H9 (cell line): ENCODE measurements at regions not wholly inside any gene's neighbourhood (a gene's known extent, or its start where the extent isn't known, plus 50 kb on each side); places are given as distances from the start of the nearest gene placed in this dataset.

Experiments
- DNase-seq: peaks from one replicate; pipeline ENCODE4 v3.0.0-alpha.2; 2017
- H2AFZ ChIP-seq: one replicate; pipeline ENCODE4 v1.6.1; 2013; ENCODE audit warnings: mild to moderate bottlenecking, low read length, control low read depth, moderate library complexity
- H2AK5ac ChIP-seq: 2 replicates; pipeline ENCODE4 v1.6.1; 2013; ENCODE audit warnings: low read length, control low read depth, mixed read lengths; ENCODE audit not compliant: insufficient read length
- H2BK120ac ChIP-seq: one replicate; pipeline ENCODE4 v1.6.1; 2013; ENCODE audit warnings: low read depth, mild to moderate bottlenecking, low read length, control low read depth, inconsistent platforms; ENCODE audit not compliant: poor library complexity, severe bottlenecking
- H2BK12ac ChIP-seq: 2 replicates; pipeline ENCODE4 v1.6.1; 2013; ENCODE audit warnings: low read length, control low read depth, mixed read lengths, low read depth; ENCODE audit not compliant: insufficient read length
- H2BK15ac ChIP-seq: 2 replicates; pipeline ENCODE4 v1.6.1; 2013; ENCODE audit warnings: low read depth, low read length, control low read depth
- H2BK20ac ChIP-seq: one replicate; pipeline ENCODE4 v1.6.1; 2013; ENCODE audit warnings: low read depth, mild to moderate bottlenecking, low read length, control low read depth, inconsistent platforms; ENCODE audit not compliant: poor library complexity, severe bottlenecking
- H2BK5ac ChIP-seq: 2 replicates; pipeline ENCODE4 v1.6.1; 2013; ENCODE audit warnings: low read length, control low read depth, mixed read lengths; ENCODE audit not compliant: insufficient read length
- H3K14ac ChIP-seq: 2 replicates; pipeline ENCODE4 v1.6.1; 2013; ENCODE audit warnings: low read length, control low read depth; ENCODE audit not compliant: insufficient read depth
- H3K18ac ChIP-seq: 2 replicates; pipeline ENCODE4 v1.6.1; 2013; ENCODE audit warnings: low read depth, mild to moderate bottlenecking, mixed read lengths, low read length, control low read depth; ENCODE audit not compliant: insufficient read length
- H3K23ac ChIP-seq: 2 replicates; pipeline ENCODE4 v1.6.1; 2013; ENCODE audit warnings: low read length, control low read depth, mixed read lengths, low read depth; ENCODE audit not compliant: insufficient read length
- H3K23me2 ChIP-seq: 2 replicates; pipeline ENCODE4 v1.6.1; 2013; ENCODE audit warnings: low read depth, mild to moderate bottlenecking, mixed read lengths, low read length, control low read depth; ENCODE audit not compliant: insufficient read length, poor library complexity, severe bottlenecking
- H3K27ac ChIP-seq: 2 replicates; pipeline ENCODE4 v1.5.1; 2013; ENCODE audit warnings: low read length, control low read depth, mixed read lengths, low read depth; ENCODE audit not compliant: insufficient read length
- H3K27me3 ChIP-seq: 2 replicates; pipeline ENCODE4 v1.6.1; 2013; ENCODE audit warnings: low read length, control low read depth, inconsistent platforms; ENCODE audit not compliant: insufficient read depth
- H3K4ac ChIP-seq: 2 replicates; pipeline ENCODE4 v1.6.1; 2013; ENCODE audit warnings: low read depth, mild to moderate bottlenecking, control low read depth, inconsistent platforms, low read length, moderate library complexity
- H3K4me1 ChIP-seq: 2 replicates; pipeline ENCODE4 v1.6.1; 2013; ENCODE audit warnings: low read length, control low read depth, inconsistent platforms; ENCODE audit not compliant: insufficient read depth
- H3K4me2 ChIP-seq: 2 replicates; pipeline ENCODE4 v1.6.1; 2013; ENCODE audit warnings: low read length, control low read depth, mixed read lengths; ENCODE audit not compliant: insufficient read length, insufficient read depth
- H3K56ac ChIP-seq: 2 replicates; pipeline ENCODE4 v1.6.1; 2013; ENCODE audit warnings: low read depth, mild to moderate bottlenecking, mixed read lengths, low read length, control low read depth; ENCODE audit not compliant: insufficient read length
- H3K79me1 ChIP-seq: 2 replicates; pipeline ENCODE4 v1.6.1; 2013; ENCODE audit warnings: low read depth, mild to moderate bottlenecking, moderate library complexity, low read length, control low read depth, inconsistent platforms; ENCODE audit not compliant: insufficient read depth, poor library complexity, severe bottlenecking
- H3K79me2 ChIP-seq: 2 replicates; pipeline ENCODE4 v1.6.1; 2013; ENCODE audit warnings: low read length, control low read depth, inconsistent platforms; ENCODE audit not compliant: insufficient read depth
- H3K9ac ChIP-seq: 2 replicates; pipeline ENCODE4 v1.6.1; 2013; ENCODE audit warnings: low read length, control low read depth, mixed read lengths; ENCODE audit not compliant: insufficient read length; ENCODE audit errors: extremely low read depth
- H3K9me3 ChIP-seq: one replicate; pipeline ENCODE4 v1.6.1; 2013; ENCODE audit warnings: low read depth, low read length, inconsistent platforms; ENCODE audit not compliant: control insufficient read depth
- H3T11ph ChIP-seq: one replicate; pipeline ENCODE4 v1.6.1; 2013; ENCODE audit warnings: mild to moderate bottlenecking, low read length, control low read depth, inconsistent platforms
- H4K20me1 ChIP-seq: one replicate; pipeline ENCODE4 v1.6.1; 2013; ENCODE audit not compliant: control insufficient read depth, insufficient read length, insufficient read depth
- H4K5ac ChIP-seq: 2 replicates; pipeline ENCODE4 v1.6.1; 2013; ENCODE audit warnings: low read depth, mild to moderate bottlenecking, mixed read lengths, low read length, control low read depth; ENCODE audit not compliant: insufficient read length
- H4K8ac ChIP-seq: replicated peaks from 2 replicates; pipeline ENCODE4 v1.6.1; 2013; ENCODE audit warnings: low read length, control low read depth, mixed read lengths, low read depth; ENCODE audit not compliant: insufficient read length
- H4K91ac ChIP-seq: 2 replicates; pipeline ENCODE4 v1.6.1; 2013; ENCODE audit warnings: low read depth, mild to moderate bottlenecking, moderate library complexity, mixed read lengths, low read length, control low read depth; ENCODE audit not compliant: insufficient read length
- H3K27ac Mint-ChIP-seq, 3 experiments: 2 replicates in 2 of 3; 3 replicates in 1 of 3; pipeline ENCODE4 v1.8.0; 2020 to 2021; ENCODE audit warnings: mixed read lengths in 3 of 3, mild to moderate bottlenecking in 1 of 3, moderate library complexity in 1 of 3
- H3K27me3 Mint-ChIP-seq: 2 replicates; pipeline ENCODE4 v1.8.0; 2021; ENCODE audit warnings: low read depth, mild to moderate bottlenecking, moderate library complexity, mixed read lengths
- H3K36me3 Mint-ChIP-seq, 3 experiments: 2 replicates in 2 of 3; 3 replicates in 1 of 3; pipeline ENCODE4 v1.8.0; 2020 to 2021; ENCODE audit warnings: low read depth in 3 of 3, mixed read lengths in 3 of 3; ENCODE audit not compliant: insufficient read depth in 1 of 3
- H3K4me1 Mint-ChIP-seq, 2 experiments: 2 replicates each; pipeline ENCODE4 v1.8.0; 2020; ENCODE audit warnings: mixed read lengths in 2 of 2
- H3K4me3 Mint-ChIP-seq, 2 experiments: 2 replicates in 1 of 2; 3 replicates in 1 of 2; pipeline ENCODE4 v1.8.0; 2020 to 2021; ENCODE audit warnings: mild to moderate bottlenecking in 2 of 2, mixed read lengths in 2 of 2, moderate library complexity in 1 of 2
- H3K9me3 Mint-ChIP-seq, 2 experiments: 2 replicates in 1 of 2; 3 replicates in 1 of 2; pipeline ENCODE4 v1.8.0; 2020; ENCODE audit warnings: mild to moderate bottlenecking in 2 of 2, mixed read lengths in 2 of 2, moderate library complexity in 1 of 2
- WGBS: extraction: QIAGEN DNeasy Blood & Tissue Kit; methylation state at CpG from one replicate; pipeline ENCODE4 v1.1.7; 2013; ENCODE audit warnings: missing lambda C conversion rate, low lambda C conversion rate, mixed read lengths; ENCODE audit not compliant: insufficient read length; ENCODE audit errors: extremely low coverage; 5-methylcytosine and 5-hydroxymethylcytosine counted together
- TF ChIP-seq, protein P1 (sequence below): fragments of 200-600 bp; sonication (generic); conservative IDR thresholded peaks from 3 replicates; pipeline ENCODE4 v1.8.0; 2021; ENCODE audit warnings: antibody characterized with exemption, mild to moderate bottlenecking

DNA sequence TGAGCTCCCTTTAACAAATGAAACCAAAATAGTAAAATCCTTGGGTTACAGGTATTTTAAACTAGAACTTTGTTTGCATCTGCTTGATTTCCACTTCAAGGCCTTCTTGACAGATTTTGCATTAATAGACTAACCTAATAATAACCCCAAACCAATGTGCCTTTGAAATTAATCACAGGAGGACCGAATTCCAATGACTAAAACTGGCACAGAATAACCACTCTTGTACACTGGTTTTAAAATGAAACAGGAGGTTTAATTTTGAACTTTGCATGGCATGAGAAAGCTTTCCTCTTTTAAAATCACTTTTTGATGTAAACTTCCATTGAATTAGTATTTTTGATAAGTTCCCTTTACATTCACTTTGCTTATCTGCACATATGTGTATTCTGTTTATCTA, 269.6 kb downstream of the SLITRK5 start:
- H4K8ac ChIP-seq: no peak overlapping the region
- no peak overlapping the region for H3K18ac ChIP-seq
- no CpG with 5 or more reads among the region's 1 CpG for WGBS
- no peaks in the 10 kb centered on the region for H3K4me1 ChIP-seq
- no peak overlapping the region for H4K91ac ChIP-seq
- no peak overlapping the region for H3K9ac ChIP-seq
- no peak for DNase-seq
- H3K27me3 Mint-ChIP-seq: no peaks in the 10 kb centered on the region; the same call in 1 of the 2 replicates
- H3K36me3 Mint-ChIP-seq: no peaks in the 10 kb centered on the region
- H3K4ac ChIP-seq: no peak overlapping the region
- TF ChIP-seq, protein P1, sequence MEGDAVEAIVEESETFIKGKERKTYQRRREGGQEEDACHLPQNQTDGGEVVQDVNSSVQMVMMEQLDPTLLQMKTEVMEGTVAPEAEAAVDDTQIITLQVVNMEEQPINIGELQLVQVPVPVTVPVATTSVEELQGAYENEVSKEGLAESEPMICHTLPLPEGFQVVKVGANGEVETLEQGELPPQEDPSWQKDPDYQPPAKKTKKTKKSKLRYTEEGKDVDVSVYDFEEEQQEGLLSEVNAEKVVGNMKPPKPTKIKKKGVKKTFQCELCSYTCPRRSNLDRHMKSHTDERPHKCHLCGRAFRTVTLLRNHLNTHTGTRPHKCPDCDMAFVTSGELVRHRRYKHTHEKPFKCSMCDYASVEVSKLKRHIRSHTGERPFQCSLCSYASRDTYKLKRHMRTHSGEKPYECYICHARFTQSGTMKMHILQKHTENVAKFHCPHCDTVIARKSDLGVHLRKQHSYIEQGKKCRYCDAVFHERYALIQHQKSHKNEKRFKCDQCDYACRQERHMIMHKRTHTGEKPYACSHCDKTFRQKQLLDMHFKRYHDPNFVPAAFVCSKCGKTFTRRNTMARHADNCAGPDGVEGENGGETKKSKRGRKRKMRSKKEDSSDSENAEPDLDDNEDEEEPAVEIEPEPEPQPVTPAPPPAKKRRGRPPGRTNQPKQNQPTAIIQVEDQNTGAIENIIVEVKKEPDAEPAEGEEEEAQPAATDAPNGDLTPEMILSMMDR: no peak
- H3K9me3 Mint-ChIP-seq: peaks cover 0 to 5% of the 10 kb centered on the region in 2 experiments; a peak in 2 of 5 replicates
- H4K5ac ChIP-seq: no peak overlapping the region
- no peak overlapping the region for H2AFZ ChIP-seq
- H2BK12ac ChIP-seq: no peak overlapping the region
- H3K56ac ChIP-seq: no peak overlapping the region
- no peaks in the 10 kb centered on the region for H3K27me3 ChIP-seq
- H3K9me3 ChIP-seq: no peaks in the 10 kb centered on the region
- H3K27ac Mint-ChIP-seq: no peak overlapping the region
- no peak overlapping the region for H2BK120ac ChIP-seq
- H3K4me3 Mint-ChIP-seq: no peak overlapping the region
- no peaks in the 10 kb centered on the region for H3K79me2 ChIP-seq
- H2BK20ac ChIP-seq: no peak overlapping the region
- H3K79me1 ChIP-seq: no peaks in the 10 kb centered on the region
- no peak overlapping the region for H2AK5ac ChIP-seq
- H3K23ac ChIP-seq: no peak overlapping the region
- no peak overlapping the region for H2BK15ac ChIP-seq
- H3T11ph ChIP-seq: no peak overlapping the region
- no peaks in the 10 kb centered on the region for H3K4me1 Mint-ChIP-seq
- H3K27ac ChIP-seq: no peak overlapping the region
- H3K23me2 ChIP-seq: no peaks in the 10 kb centered on the region
- no peaks in the 10 kb centered on the region for H4K20me1 ChIP-seq
- no peak overlapping the region for H2BK5ac ChIP-seq
- H3K14ac ChIP-seq: no peak overlapping the region
- H3K4me2 ChIP-seq: no peak overlapping the region
